ENCODE measurements at regions not wholly inside any gene's neighbourhood (a gene's known extent, or its start where the extent isn't known, plus 50 kb on each side); places are given as distances from the start of the nearest gene placed in this dataset.

DNA sequence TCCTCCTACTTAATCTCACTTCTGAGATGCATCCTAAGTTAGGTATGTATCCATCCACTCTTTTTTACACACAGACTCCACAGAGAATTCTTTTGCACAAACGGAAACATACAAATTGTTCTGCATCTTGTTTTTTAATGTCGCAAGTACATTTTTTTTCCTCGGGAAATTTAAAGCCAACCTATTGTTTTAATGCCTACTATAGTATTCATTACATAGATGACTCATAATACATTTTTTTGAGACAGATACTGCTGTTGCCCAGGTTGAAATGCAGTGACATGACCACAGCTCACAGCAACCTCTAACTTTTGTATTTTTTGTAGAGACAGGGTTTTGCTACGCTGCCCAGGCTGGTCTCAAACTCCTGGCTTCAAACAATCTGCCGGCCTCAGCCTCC lies 90.8 kb upstream of the TMEM45B start:
- no peaks in the 10 kb centered on the region for H3K27me3 ChIP-seq (ENCODE audit: insufficient read depth, low read length, poor library complexity)
- H2BK5ac ChIP-seq (ENCODE audit: low read length) = no peak overlapping the region
- no peaks in the 10 kb centered on the region for H3K79me1 ChIP-seq (ENCODE audit: low read length)
- no peaks in the 10 kb centered on the region for H3K4me1 ChIP-seq (ENCODE audit: control insufficient read depth, low read depth, low read length)
- H2BK15ac ChIP-seq (replicated peaks; ENCODE audit: low read depth) = no peak overlapping the region
- no peak overlapping the region for H2AK5ac ChIP-seq (ENCODE audit: low read length)
- WGBS (ENCODE audit: extremely low coverage, insufficient coverage, low lambda C conversion rate) = no CpG with 5 or more reads among the region's 5 CpGs
- H3K4me3 ChIP-seq (ENCODE audit: low read length) = no peak overlapping the region
- no peak overlapping the region for H3K4ac ChIP-seq (ENCODE audit: low read depth, low read length)
- H3K4me2 ChIP-seq (ENCODE audit: low read length) = no peak overlapping the region
- no peak overlapping the region for H4K5ac ChIP-seq (ENCODE audit: low read length)
- no peak overlapping the region for H4K8ac ChIP-seq (ENCODE audit: low read depth, low read length)
- no peak overlapping the region for H3K9ac ChIP-seq (ENCODE audit: low read length)
- H3K23ac ChIP-seq (ENCODE audit: low read length) = no peak overlapping the region
- H3K79me2 ChIP-seq (ENCODE audit: control insufficient read depth, insufficient read depth, low read length) = no peaks in the 10 kb centered on the region
- H3K27ac ChIP-seq (ENCODE audit: low read depth, low read length) = no peak overlapping the region
- DNase-seq = no peak
- H3K36me3 ChIP-seq (ENCODE audit: control insufficient read depth, insufficient read depth, low read length) = no peaks in the 10 kb centered on the region
- no peak overlapping the region for H2BK120ac ChIP-seq (ENCODE audit: low read depth, low read length)
- H3K56ac ChIP-seq (ENCODE audit: low read length) = no peak overlapping the region
- no peak overlapping the region for H3K18ac ChIP-seq (ENCODE audit: low read length)

- Histone ChIP-seq H2BK120ac (ENCODE audit: low read depth, low read length) (no peak overlapping the region), H3K9ac (ENCODE audit: low read length) (no peak overlapping the region), H2BK15ac (replicated peaks; ENCODE audit: low read depth) (no peak overlapping the region), H3K23ac (ENCODE audit: low read length) (no peak overlapping the region), H3K27me3 (ENCODE audit: insufficient read depth, low read length, poor library complexity) (no peaks in the 10 kb centered on the region), H3K4me1 (ENCODE audit: control insufficient read depth, low read depth, low read length) (no peaks in the 10 kb centered on the region), H3K56ac (ENCODE audit: low read length) (no peak overlapping the region), H3K27ac (ENCODE audit: low read depth, low read length) (no peak overlapping the region), H3K79me1 (ENCODE audit: low read length) (no peaks in the 10 kb centered on the region), H2AK5ac (ENCODE audit: low read length) (no peak overlapping the region), H4K5ac (ENCODE audit: low read length) (no peak overlapping the region), H3K79me2 (ENCODE audit: control insufficient read depth, insufficient read depth, low read length) (no peaks in the 10 kb centered on the region), H3K4ac (ENCODE audit: low read depth, low read length) (no peak overlapping the region), H2BK5ac (ENCODE audit: low read length) (no peak overlapping the region), H3K4me3 (ENCODE audit: low read length) (no peak overlapping the region), H3K36me3 (ENCODE audit: control insufficient read depth, insufficient read depth, low read length) (no peaks in the 10 kb centered on the region), H4K8ac (ENCODE audit: low read depth, low read length) (no peak overlapping the region), H3K18ac (ENCODE audit: low read length) (no peak overlapping the region), H3K4me2 (ENCODE audit: low read length) (no peak overlapping the region)
- DNase-seq = no peak
- no CpG with 5 or more reads among the region's 7 CpGs for WGBS (ENCODE audit: extremely low coverage, insufficient coverage, low lambda C conversion rate)
Observed at GRCh38 chr11:129726179-129726578, 89.5 kb upstream of the TMEM45B start.

- Histone ChIP-seq H3K4me3 (ENCODE audit: low read length) (no peak overlapping the region), H3K36me3 (ENCODE audit: control insufficient read depth, insufficient read depth, low read length) (no peaks in the 10 kb centered on the region), H4K8ac (ENCODE audit: low read depth, low read length) (no peak overlapping the region), H2BK15ac (replicated peaks; ENCODE audit: low read depth) (no peak overlapping the region), H3K79me1 (ENCODE audit: low read length) (no peaks in the 10 kb centered on the region), H3K4me1 (ENCODE audit: control insufficient read depth, low read depth, low read length) (no peaks in the 10 kb centered on the region), H2BK5ac (ENCODE audit: low read length) (no peak overlapping the region), H3K56ac (ENCODE audit: low read length) (no peak overlapping the region), H3K23ac (ENCODE audit: low read length) (no peak overlapping the region), H3K27ac (ENCODE audit: low read depth, low read length) (no peak overlapping the region), H3K79me2 (ENCODE audit: control insufficient read depth, insufficient read depth, low read length) (no peaks in the 10 kb centered on the region), H2AK5ac (ENCODE audit: low read length) (no peak overlapping the region), H2BK120ac (ENCODE audit: low read depth, low read length) (no peak overlapping the region), H3K9ac (ENCODE audit: low read length) (no peak overlapping the region), H3K18ac (ENCODE audit: low read length) (no peak overlapping the region), H3K4ac (ENCODE audit: low read depth, low read length) (no peak overlapping the region), H3K27me3 (ENCODE audit: insufficient read depth, low read length, poor library complexity) (no peaks in the 10 kb centered on the region), H4K5ac (ENCODE audit: low read length) (no peak overlapping the region), H3K4me2 (ENCODE audit: low read length) (no peak overlapping the region)
- no CpG with 5 or more reads among the region's 7 CpGs for WGBS (ENCODE audit: extremely low coverage, insufficient coverage, low lambda C conversion rate)
- DNase-seq = no peak
Observed at GRCh38 chr11:129728581-129728980, 87.1 kb upstream of the TMEM45B start.

DNA sequence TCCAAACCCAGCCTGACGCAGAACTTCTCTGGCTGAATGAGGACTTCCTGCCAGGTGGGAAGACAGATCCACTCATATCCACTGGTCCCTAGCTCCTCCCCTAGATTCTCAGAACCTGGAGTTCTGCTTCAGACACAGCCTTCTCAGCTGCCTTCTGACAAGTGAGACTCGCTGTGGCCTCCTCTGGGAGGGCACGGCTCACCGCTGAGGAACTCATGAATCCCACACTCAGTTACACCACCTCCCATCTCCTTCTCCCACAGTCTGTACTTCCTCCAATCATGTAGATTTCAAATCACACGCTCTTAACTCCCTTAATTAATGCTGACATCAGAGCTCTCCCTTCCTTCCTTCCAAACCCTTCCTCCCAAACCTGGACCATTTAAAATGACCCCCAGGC lies 86.4 kb upstream of the TMEM45B start:
- no peak for DNase-seq
- no peak overlapping the region for H2AK5ac ChIP-seq (ENCODE audit: low read length)
- H3K27me3 ChIP-seq (ENCODE audit: insufficient read depth, low read length, poor library complexity) = no peaks in the 10 kb centered on the region
- H3K36me3 ChIP-seq (ENCODE audit: control insufficient read depth, insufficient read depth, low read length) = no peaks in the 10 kb centered on the region
- H3K4me3 ChIP-seq (ENCODE audit: low read length) = no peak overlapping the region
- no CpG with 5 or more reads among the region's 5 CpGs for WGBS (ENCODE audit: extremely low coverage, insufficient coverage, low lambda C conversion rate)
- H3K4me1 ChIP-seq (ENCODE audit: control insufficient read depth, low read depth, low read length) = no peaks in the 10 kb centered on the region
- no peak overlapping the region for H2BK5ac ChIP-seq (ENCODE audit: low read length)
- no peak overlapping the region for H4K5ac ChIP-seq (ENCODE audit: low read length)
- no peak overlapping the region for H3K56ac ChIP-seq (ENCODE audit: low read length)
- H3K79me1 ChIP-seq (ENCODE audit: low read length) = no peaks in the 10 kb centered on the region
- H3K9ac ChIP-seq (ENCODE audit: low read length) = no peak overlapping the region
- H3K4me2 ChIP-seq (ENCODE audit: low read length) = no peak overlapping the region
- H4K8ac ChIP-seq (ENCODE audit: low read depth, low read length) = no peak overlapping the region
- no peaks in the 10 kb centered on the region for H3K79me2 ChIP-seq (ENCODE audit: control insufficient read depth, insufficient read depth, low read length)
- no peak overlapping the region for H3K4ac ChIP-seq (ENCODE audit: low read depth, low read length)
- no peak overlapping the region for H3K23ac ChIP-seq (ENCODE audit: low read length)
- no peak overlapping the region for H2BK120ac ChIP-seq (ENCODE audit: low read depth, low read length)
- H2BK15ac ChIP-seq (replicated peaks; ENCODE audit: low read depth) = no peak overlapping the region
- H3K18ac ChIP-seq (ENCODE audit: low read length) = no peak overlapping the region
- H3K27ac ChIP-seq (ENCODE audit: low read depth, low read length) = no peak overlapping the region

DNA sequence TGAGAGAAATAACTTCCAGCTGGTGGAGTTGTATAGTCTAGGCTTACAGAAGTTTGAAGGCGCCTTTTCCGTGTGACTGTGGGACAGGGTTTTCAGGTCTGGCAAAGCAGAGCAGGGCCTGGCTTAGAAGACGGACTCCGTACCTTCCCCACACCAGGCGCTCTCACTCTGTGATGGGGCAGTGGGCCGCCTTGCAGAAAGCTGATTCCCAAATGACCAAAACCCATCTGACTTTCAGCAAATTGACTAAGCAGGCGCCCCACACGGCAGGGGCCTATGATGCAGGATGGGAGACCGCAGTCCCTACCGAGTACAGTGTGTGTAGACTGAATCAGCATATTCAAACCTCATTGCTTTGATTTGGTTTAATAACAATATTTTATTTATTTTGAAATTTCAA lies 85.8 kb upstream of the TMEM45B start:
- Histone ChIP-seq H4K8ac (ENCODE audit: low read depth, low read length) (no peak overlapping the region), H2AK5ac (ENCODE audit: low read length) (no peak overlapping the region), H3K9ac (ENCODE audit: low read length) (no peak overlapping the region), H3K56ac (ENCODE audit: low read length) (no peak overlapping the region), H2BK15ac (replicated peaks; ENCODE audit: low read depth) (no peak overlapping the region), H3K79me2 (ENCODE audit: control insufficient read depth, insufficient read depth, low read length) (no peaks in the 10 kb centered on the region), H3K23ac (ENCODE audit: low read length) (no peak overlapping the region), H3K79me1 (ENCODE audit: low read length) (no peaks in the 10 kb centered on the region), H3K4me2 (ENCODE audit: low read length) (no peak overlapping the region), H3K18ac (ENCODE audit: low read length) (no peak overlapping the region), H2BK120ac (ENCODE audit: low read depth, low read length) (no peak overlapping the region), H4K5ac (ENCODE audit: low read length) (no peak overlapping the region), H3K27me3 (ENCODE audit: insufficient read depth, low read length, poor library complexity) (no peaks in the 10 kb centered on the region), H3K4ac (ENCODE audit: low read depth, low read length) (no peak overlapping the region), H3K27ac (ENCODE audit: low read depth, low read length) (no peak overlapping the region), H3K4me3 (ENCODE audit: low read length) (no peak overlapping the region), H3K36me3 (ENCODE audit: control insufficient read depth, insufficient read depth, low read length) (no peaks in the 10 kb centered on the region), H3K4me1 (ENCODE audit: control insufficient read depth, low read depth, low read length) (no peaks in the 10 kb centered on the region), H2BK5ac (ENCODE audit: low read length) (no peak overlapping the region)
- DNase-seq = no peak
- no CpG with 5 or more reads among the region's 10 CpGs for WGBS (ENCODE audit: extremely low coverage, insufficient coverage, low lambda C conversion rate)

- H3K9ac ChIP-seq (ENCODE audit: low read length) = no peak overlapping the region
- no peaks in the 10 kb centered on the region for H3K4me1 ChIP-seq (ENCODE audit: control insufficient read depth, low read depth, low read length)
- no peak overlapping the region for H2BK5ac ChIP-seq (ENCODE audit: low read length)
- no peak overlapping the region for H3K4me2 ChIP-seq (ENCODE audit: low read length)
- H3K36me3 ChIP-seq (ENCODE audit: control insufficient read depth, insufficient read depth, low read length) = no peaks in the 10 kb centered on the region
- no peak overlapping the region for H3K27ac ChIP-seq (ENCODE audit: low read depth, low read length)
- H4K8ac ChIP-seq (ENCODE audit: low read depth, low read length) = no peak overlapping the region
- H3K4me3 ChIP-seq (ENCODE audit: low read length) = no peak overlapping the region
- no peaks in the 10 kb centered on the region for H3K27me3 ChIP-seq (ENCODE audit: insufficient read depth, low read length, poor library complexity)
- H3K18ac ChIP-seq (ENCODE audit: low read length) = no peak overlapping the region
- H3K23ac ChIP-seq (ENCODE audit: low read length) = no peak overlapping the region
- no peaks in the 10 kb centered on the region for H3K79me1 ChIP-seq (ENCODE audit: low read length)
- H2BK120ac ChIP-seq (ENCODE audit: low read depth, low read length) = no peak overlapping the region
- WGBS (ENCODE audit: extremely low coverage, insufficient coverage, low lambda C conversion rate) = no CpG with 5 or more reads among the region's 8 CpGs
- no peak overlapping the region for H4K5ac ChIP-seq (ENCODE audit: low read length)
- no peak overlapping the region for H3K56ac ChIP-seq (ENCODE audit: low read length)
- no peak overlapping the region for H2AK5ac ChIP-seq (ENCODE audit: low read length)
- H3K79me2 ChIP-seq (ENCODE audit: control insufficient read depth, insufficient read depth, low read length) = no peaks in the 10 kb centered on the region
- no peak for DNase-seq
- H2BK15ac ChIP-seq (replicated peaks; ENCODE audit: low read depth) = no peak overlapping the region
- H3K4ac ChIP-seq (ENCODE audit: low read depth, low read length) = no peak overlapping the region
Observed at GRCh38 chr11:129731316-129731715, 84.3 kb upstream of the TMEM45B start.
